Caco-2 (cell line): ENCODE measurements at regions not wholly inside any gene's neighbourhood (a gene's known extent, or its start where the extent isn't known, plus 50 kb on each side); places are given as distances from the start of the nearest gene placed in this dataset.

Experiments used
- BruUV-seq: library from RNA; stranded (reverse); fragments of 400-500 nt; replicated peaks from 2 replicates; lab custom pipeline; 2021; lab: Mats Ljungman, UMichigan
- CTCF ChIA-PET: fragments of 300-600 bp; sonication (Branson Sonifier 250); formaldehyde crosslinking; loops from one replicate; lab custom pipeline; 2022; ENCODE audit warnings: antibody characterized with exemption; lab: Charles Lee
- POLR2A ChIA-PET: fragments of 300-600 bp; sonication (Branson Sonifier 250); formaldehyde crosslinking; loops from one replicate; lab custom pipeline; 2022; ENCODE audit warnings: antibody characterized with exemption; lab: Charles Lee
- DNase-seq, 2 experiments: peaks; one replicate each; pipeline versions ENCODE4 v3.0.0 to v3.0.0-alpha.2; 2020 to 2022
- H3K27me3 ChIP-seq: replicated peaks from 2 replicates; pipeline ENCODE4 v1.6.0; 2011; ENCODE audit warnings: low read length; ENCODE audit not compliant: control insufficient read depth, insufficient read depth
- H3K36me3 ChIP-seq: 2 replicates; pipeline ENCODE4 v1.5.1; 2011; ENCODE audit warnings: low read length; ENCODE audit not compliant: control insufficient read depth, insufficient read depth
- H3K4me1 ChIP-seq: fragments of 250-450 bp; sonication (Bioruptor Pico); 2 replicates; pipeline ENCODE4 v1.5.1; 2020; ENCODE audit warnings: mild to moderate bottlenecking
- H3K4me3 ChIP-seq: 2 replicates; pipeline ENCODE4 v1.5.1; 2011; ENCODE audit warnings: low read depth, mild to moderate bottlenecking, control low read depth, low read length
- H3K9me3 ChIP-seq: fragments of 250-450 bp; sonication (Bioruptor Pico); 2 replicates; pipeline ENCODE4 v1.5.1; 2020; ENCODE audit warnings: mild to moderate bottlenecking, moderate library complexity
- H3K27ac Mint-ChIP-seq: one replicate; pipeline ENCODE4 v1.8.0; 2022; ENCODE audit warnings: mixed read lengths; ENCODE audit not compliant: unreplicated experiment
- H3K27me3 Mint-ChIP-seq: one replicate; pipeline ENCODE4 v1.8.0; 2022; ENCODE audit warnings: mixed read lengths; ENCODE audit not compliant: insufficient read depth, unreplicated experiment
- H3K36me3 Mint-ChIP-seq: one replicate; pipeline ENCODE4 v1.8.0; 2022; ENCODE audit warnings: mild to moderate bottlenecking, mixed read lengths; ENCODE audit not compliant: insufficient read depth, unreplicated experiment
- H3K4me1 Mint-ChIP-seq: one replicate; pipeline ENCODE4 v1.8.0; 2022; ENCODE audit warnings: low read depth, mixed read lengths; ENCODE audit not compliant: unreplicated experiment
- H3K4me3 Mint-ChIP-seq: one replicate; pipeline ENCODE4 v1.8.0; 2022; ENCODE audit warnings: mild to moderate bottlenecking, moderate library complexity, mixed read lengths; ENCODE audit not compliant: unreplicated experiment
- H3K9me3 Mint-ChIP-seq: one replicate; pipeline ENCODE4 v1.8.0; 2022; ENCODE audit warnings: mixed read lengths; ENCODE audit not compliant: unreplicated experiment
- intact Hi-C: fragments of 100-400 bp; cut with micrococcal nuclease; formaldehyde crosslinking; loops from one replicate; pipeline ENCODE4 v1.10.0; 2022; ENCODE audit not compliant: unreplicated experiment
- TF ChIP-seq, protein P1 (sequence below), 2 experiments: fragments of 200-600 bp in 1 of 2; IDR thresholded peaks; 1 replicate in 1 of 2; 2 replicates in 1 of 2; pipeline versions ENCODE4 v1.5.1 to v1.8.0; 2011 to 2022; ENCODE audit warnings: antibody characterized with exemption in 1 of 2, control low read depth in 1 of 2, inconsistent platforms in 1 of 2, low read depth in 1 of 2, low read length in 1 of 2, mild to moderate bottlenecking in 1 of 2, moderate library complexity in 1 of 2; ENCODE audit not compliant: insufficient read depth in 1 of 2, severe bottlenecking in 1 of 2, unreplicated experiment in 1 of 2

GRCh38 chr6:132964868-132965382 is 150.6 kb downstream of the RPS12 start:
- Mint-ChIP-seq H3K4me3 (no peak overlapping the region), H3K4me1 (no peaks in the 10 kb centered on the region), H3K27me3 (peaks cover 3% of the 10 kb centered on the region), H3K36me3 (no peaks in the 10 kb centered on the region), H3K27ac (no peak overlapping the region), H3K9me3 (no peaks in the 10 kb centered on the region)
- BruUV-seq, result no TSS peak
- CTCF ChIA-PET, result no interaction called here
- Histone ChIP-seq H3K4me1 (no peaks in the 10 kb centered on the region), H3K27me3 (no peaks in the 10 kb centered on the region), H3K9me3 (no peaks in the 10 kb centered on the region), H3K36me3 (no peaks in the 10 kb centered on the region), H3K4me3 (no peak overlapping the region)
- no peak for DNase-seq
- intact Hi-C loops, result loop anchor here (10.0 kb wide), 1 partner anchor 220 kb away; no protein-coding TSS in a partner anchor
- POLR2A ChIA-PET, result no interaction called here
- TF ChIP-seq, protein P1, sequence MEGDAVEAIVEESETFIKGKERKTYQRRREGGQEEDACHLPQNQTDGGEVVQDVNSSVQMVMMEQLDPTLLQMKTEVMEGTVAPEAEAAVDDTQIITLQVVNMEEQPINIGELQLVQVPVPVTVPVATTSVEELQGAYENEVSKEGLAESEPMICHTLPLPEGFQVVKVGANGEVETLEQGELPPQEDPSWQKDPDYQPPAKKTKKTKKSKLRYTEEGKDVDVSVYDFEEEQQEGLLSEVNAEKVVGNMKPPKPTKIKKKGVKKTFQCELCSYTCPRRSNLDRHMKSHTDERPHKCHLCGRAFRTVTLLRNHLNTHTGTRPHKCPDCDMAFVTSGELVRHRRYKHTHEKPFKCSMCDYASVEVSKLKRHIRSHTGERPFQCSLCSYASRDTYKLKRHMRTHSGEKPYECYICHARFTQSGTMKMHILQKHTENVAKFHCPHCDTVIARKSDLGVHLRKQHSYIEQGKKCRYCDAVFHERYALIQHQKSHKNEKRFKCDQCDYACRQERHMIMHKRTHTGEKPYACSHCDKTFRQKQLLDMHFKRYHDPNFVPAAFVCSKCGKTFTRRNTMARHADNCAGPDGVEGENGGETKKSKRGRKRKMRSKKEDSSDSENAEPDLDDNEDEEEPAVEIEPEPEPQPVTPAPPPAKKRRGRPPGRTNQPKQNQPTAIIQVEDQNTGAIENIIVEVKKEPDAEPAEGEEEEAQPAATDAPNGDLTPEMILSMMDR (IDR thresholded peaks at IDR 0.05; ENCODE audit: insufficient read depth in 1 of 2, low read depth in 1 of 2, low read length in 1 of 2, severe bottlenecking in 1 of 2, unreplicated experiment in 1 of 2), result no peak

GRCh38 chr6:132967871-132968270 is 153.5 kb downstream of the RPS12 start:
- Histone ChIP-seq H3K4me1 (no peaks in the 10 kb centered on the region), H3K36me3 (no peaks in the 10 kb centered on the region), H3K27me3 (no peaks in the 10 kb centered on the region), H3K4me3 (no peak overlapping the region), H3K9me3 (no peaks in the 10 kb centered on the region)
- no peak for DNase-seq
- CTCF ChIA-PET, result no interaction called here
- intact Hi-C loops, result loop anchor here (10.0 kb wide), 1 partner anchor 217 kb away; no protein-coding TSS in a partner anchor
- Mint-ChIP-seq H3K27ac (no peak overlapping the region), H3K9me3 (no peaks in the 10 kb centered on the region), H3K4me1 (no peaks in the 10 kb centered on the region), H3K4me3 (no peak overlapping the region), H3K36me3 (no peaks in the 10 kb centered on the region), H3K27me3 (no peaks in the 10 kb centered on the region)
- TF ChIP-seq, protein P1 (IDR thresholded peaks at IDR 0.05; ENCODE audit: insufficient read depth in 1 of 2, low read depth in 1 of 2, low read length in 1 of 2, severe bottlenecking in 1 of 2, unreplicated experiment in 1 of 2), result no peak
- BruUV-seq, result no TSS peak
- POLR2A ChIA-PET, result interaction anchor here (0.7 kb wide), 1 partner anchor 281 kb away, joined by 6 read pairs; no protein-coding TSS in a partner anchor

- no peak overlapping the region for H3K4me3 ChIP-seq
- no TSS peak for BruUV-seq
- no peaks in the 10 kb centered on the region for H3K9me3 ChIP-seq
- no peaks in the 10 kb centered on the region for H3K27me3 ChIP-seq
- H3K27ac Mint-ChIP-seq, result no peak overlapping the region
- intact Hi-C loops, result loop anchor here (10.0 kb wide), 1 partner anchor 216 kb away; no protein-coding TSS in a partner anchor
- no peaks in the 10 kb centered on the region for H3K36me3 Mint-ChIP-seq
- no peaks in the 10 kb centered on the region for H3K9me3 Mint-ChIP-seq
- H3K4me1 Mint-ChIP-seq, result no peaks in the 10 kb centered on the region
- no peaks in the 10 kb centered on the region for H3K27me3 Mint-ChIP-seq
- H3K36me3 ChIP-seq, result no peaks in the 10 kb centered on the region
- H3K4me3 Mint-ChIP-seq, result no peak overlapping the region
- TF ChIP-seq, protein P1 (IDR thresholded peaks at IDR 0.05; ENCODE audit: insufficient read depth in 1 of 2, low read depth in 1 of 2, low read length in 1 of 2, severe bottlenecking in 1 of 2, unreplicated experiment in 1 of 2), result no peak
- ChIA-PET CTCF (no interaction called here), POLR2A (interaction anchor here (0.7 kb wide), 1 partner anchor 280 kb away, joined by 6 read pairs; no protein-coding TSS in a partner anchor)
- H3K4me1 ChIP-seq, result no peaks in the 10 kb centered on the region
- DNase-seq, result no peak
Observed at GRCh38 chr6:132968419-132968950, 154.1 kb downstream of the RPS12 start.
